GM18909 (cell line): ENCODE measurements at regions not wholly inside any gene's neighbourhood (a gene's known extent, or its start where the extent isn't known, plus 50 kb on each side); places are given as distances from the start of the nearest gene placed in this dataset.

Experiments used
- ATAC-seq: cut with Tn5 transposase; IDR thresholded peaks from one replicate; pipeline ENCODE4 v1.9.1; 2021; ENCODE audit warnings: mild to moderate bottlenecking; ENCODE audit not compliant: unreplicated experiment, poor library complexity

DNA sequence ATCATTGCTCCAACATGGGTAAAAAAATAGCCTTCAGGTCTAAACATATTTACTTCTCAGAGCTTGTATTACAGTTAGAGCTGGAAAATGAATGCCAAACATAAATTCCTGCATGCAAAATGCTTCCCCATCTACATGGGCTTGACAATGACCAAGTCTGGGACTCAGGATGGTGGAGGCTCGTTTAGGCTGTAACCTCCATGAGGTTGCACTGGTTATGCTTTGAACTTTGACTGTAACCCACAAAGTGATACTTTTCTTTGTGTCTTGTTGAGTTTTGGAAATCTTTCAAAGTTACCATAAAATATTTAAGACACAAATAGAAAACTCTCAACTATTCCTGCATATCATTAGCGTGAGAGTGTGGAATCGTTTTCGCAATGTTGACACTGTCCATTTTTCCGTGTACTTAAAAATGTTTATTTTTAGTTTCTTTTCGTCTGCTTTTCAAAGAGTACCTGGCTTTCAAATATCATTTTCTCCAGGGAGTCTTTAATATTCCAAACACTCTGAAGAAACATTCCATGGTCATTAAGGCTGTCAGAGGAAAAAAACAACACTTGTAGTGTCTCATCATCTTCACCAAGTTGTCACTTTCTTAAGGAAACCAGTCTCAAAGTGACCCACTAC, 487.8 kb downstream of the ENC1 start:
- ATAC-seq = no peak

- no peak for ATAC-seq
These were observed 488.4 kb downstream of the ENC1 start for GRCh38 chr5:74152136-74152535.

GRCh38 chr5:74149395-74149794, 491.1 kb downstream of the ENC1 start:
- ATAC-seq = no peak

DNA sequence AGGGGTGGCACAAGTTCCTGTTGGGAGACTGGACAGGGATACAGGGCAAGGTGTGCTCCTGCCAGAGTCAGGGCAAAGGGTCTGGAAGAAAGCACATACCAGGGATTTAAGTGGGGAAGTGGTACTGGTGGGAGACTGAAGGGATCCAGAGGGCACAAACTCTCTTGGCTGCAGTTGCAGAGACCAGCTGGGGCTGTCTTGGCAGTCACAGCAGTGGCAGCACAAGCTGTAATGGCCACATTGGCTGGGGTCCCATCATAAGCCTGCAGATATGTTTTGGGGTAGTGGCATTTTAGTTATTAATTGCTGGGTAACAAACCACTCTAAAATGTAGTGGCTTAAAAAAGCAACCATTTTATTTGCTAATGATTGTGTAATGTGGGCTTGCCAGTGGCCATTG, 492.2 kb downstream of the ENC1 start:
- ATAC-seq = no peak

- ATAC-seq = no peak
These were observed 493.7 kb downstream of the ENC1 start for GRCh38 chr5:74146796-74147195.

DNA sequence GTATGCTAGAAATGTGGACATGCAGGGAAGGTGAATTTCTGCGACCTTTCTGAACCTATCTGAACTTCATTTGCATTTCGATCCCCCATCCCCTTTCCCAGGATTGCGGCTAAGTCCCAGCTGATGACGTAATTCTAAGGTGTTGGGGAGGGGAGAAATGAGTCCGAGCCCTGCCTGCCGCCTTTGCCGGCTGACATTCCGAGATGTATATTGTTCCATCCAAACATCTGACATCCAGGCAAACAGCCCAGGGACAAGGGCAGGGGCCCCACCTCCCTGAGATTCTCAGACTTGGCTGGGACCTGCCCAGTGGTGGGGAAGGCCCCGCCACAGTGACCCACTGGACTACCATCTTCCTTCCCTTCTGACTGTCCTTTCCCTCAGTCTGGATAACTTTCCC, 494.6 kb downstream of the ENC1 start:
- ATAC-seq = no peak

GRCh38 chr5:74143721-74144330, 496.7 kb downstream of the ENC1 start:
- no peak for ATAC-seq

- ATAC-seq = no peak
These were observed 497.4 kb downstream of the ENC1 start for GRCh38 chr5:74143151-74143550.

- no peak for ATAC-seq
These were observed 499.5 kb downstream of the ENC1 start for GRCh38 chr5:74141053-74141452.

GRCh38 chr5:74140409-74140808, 500.1 kb downstream of the ENC1 start:
- no peak for ATAC-seq

DNA sequence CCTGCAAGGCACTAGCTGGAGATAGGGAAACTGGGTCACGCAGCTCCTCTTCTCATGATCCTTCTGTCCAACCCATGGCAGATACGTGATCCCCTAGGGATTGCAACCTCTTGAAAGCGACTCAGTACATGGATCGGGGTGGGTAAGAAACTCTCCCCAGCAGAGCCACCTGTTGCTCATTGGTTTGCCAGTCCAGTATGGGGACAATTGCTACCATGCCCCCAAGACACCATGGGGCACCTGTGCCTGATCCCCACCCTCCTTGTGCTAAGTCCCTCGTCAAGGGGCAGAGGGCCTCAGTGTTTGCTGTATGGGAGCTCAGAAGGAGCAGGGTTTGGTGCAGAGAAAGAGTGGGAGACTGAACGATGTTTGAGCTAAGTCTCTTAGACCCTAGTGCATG, 500.9 kb downstream of the ENC1 start:
- no peak for ATAC-seq

DNA sequence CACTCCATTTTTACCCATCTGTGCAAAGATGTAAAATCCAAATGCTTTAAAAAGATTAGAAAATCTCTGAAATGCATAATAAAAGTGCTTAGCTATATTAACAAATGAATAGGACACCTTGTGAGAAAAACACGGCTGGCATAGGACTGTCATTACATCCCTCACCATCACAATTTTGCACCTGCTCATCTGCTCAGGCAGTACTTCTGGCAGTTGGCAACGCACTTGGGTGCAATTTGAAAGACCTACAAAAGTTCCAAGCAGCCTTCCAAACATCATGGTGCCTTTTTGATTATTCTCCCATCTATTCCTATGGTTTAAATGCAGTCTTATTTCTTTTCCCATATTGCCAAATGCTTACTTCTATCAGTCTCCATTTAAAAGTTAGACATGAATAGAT, 501.8 kb downstream of the ENC1 start:
- no peak for ATAC-seq

DNA sequence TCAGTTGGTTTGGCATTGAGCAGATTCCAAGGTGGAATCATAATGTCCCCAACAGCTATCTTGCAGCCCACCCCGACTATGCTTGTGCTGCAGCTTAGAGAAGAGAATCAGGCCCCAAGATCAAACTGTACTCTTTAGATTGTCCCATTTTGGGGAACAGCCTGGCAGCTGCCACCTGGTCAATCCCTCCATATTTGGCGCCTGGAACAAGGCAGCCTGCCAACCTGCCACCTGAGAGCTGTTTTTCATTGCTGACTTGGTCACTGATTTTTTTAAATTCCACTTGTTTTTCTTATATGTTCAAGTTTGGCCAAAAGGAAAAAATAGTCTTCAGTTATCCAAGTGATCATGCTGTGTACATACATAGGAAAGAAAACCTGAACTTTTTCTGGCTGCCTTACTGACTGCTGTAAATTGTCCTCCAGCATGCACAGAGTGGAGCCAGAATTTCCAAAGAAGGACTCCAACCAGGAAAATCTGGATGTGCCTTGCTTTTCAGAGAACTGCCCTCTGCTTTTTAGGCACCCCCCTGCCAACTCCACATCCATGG, 504.2 kb downstream of the ENC1 start:
- ATAC-seq = no peak

GRCh38 chr5:74135033-74135432, 505.5 kb downstream of the ENC1 start:
- ATAC-seq = no peak

- ATAC-seq = no peak
These were observed 506.5 kb downstream of the ARHGEF28 start for GRCh38 chr5:74132485-74132884.

- ATAC-seq = no peak
These were observed 505.3 kb downstream of the ARHGEF28 start for GRCh38 chr5:74131250-74131649.

DNA sequence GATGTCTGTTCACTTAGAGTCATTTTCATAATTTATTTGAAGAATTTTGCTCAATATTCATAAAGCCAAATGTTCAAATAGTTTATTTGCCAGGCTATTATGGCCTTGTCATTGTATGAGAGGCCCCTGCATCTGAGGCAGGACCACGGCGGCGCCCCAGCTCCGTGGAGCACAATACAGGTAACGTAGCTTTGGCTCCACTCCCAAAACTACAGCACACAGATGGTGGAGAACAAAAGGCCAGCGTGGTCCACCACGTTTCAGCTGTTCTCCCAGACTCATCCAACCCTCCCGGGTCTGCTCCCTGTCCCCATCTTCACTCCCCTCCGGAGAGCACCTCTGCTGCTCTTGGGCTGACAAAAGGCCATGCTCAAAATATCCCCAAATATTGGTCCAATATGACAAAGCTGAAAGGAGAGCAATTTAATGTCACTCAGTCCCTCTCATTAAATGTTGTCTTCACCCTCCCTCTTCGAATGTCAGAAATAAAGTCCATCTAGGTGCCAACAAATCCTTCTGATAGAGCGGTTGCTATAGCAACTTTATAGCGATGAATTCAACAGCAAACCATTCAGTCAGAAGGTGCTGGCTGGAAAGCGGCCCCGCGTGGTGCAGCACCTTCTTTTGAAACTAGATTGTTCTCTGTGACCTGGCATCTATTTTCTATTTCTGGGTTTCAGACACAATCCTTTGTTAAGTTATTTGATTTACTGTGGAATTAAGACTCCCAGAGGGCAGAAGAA, 504.3 kb downstream of the ARHGEF28 start:
- no peak for ATAC-seq

- no peak for ATAC-seq
These were observed 501.7 kb downstream of the ARHGEF28 start for GRCh38 chr5:74127381-74128320.

DNA sequence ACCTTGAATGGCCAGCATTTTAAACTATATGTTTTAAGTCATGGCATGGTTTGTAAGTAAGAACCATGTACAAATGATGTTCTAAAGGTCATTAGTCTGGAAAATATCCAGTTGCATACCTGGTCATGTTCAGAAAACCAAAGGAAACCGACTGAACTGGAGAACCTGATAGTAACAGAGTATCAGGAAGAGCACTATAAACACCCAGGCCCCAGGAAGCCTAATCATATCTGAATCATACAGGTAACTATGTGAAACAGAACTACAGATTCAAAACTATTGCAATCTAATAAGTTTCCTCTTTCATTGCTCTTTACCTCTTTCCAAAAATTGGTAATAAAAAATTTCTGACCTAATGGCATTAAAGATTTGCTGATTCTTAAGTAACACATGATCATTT, 500.3 kb downstream of the ARHGEF28 start:
- no peak for ATAC-seq

DNA sequence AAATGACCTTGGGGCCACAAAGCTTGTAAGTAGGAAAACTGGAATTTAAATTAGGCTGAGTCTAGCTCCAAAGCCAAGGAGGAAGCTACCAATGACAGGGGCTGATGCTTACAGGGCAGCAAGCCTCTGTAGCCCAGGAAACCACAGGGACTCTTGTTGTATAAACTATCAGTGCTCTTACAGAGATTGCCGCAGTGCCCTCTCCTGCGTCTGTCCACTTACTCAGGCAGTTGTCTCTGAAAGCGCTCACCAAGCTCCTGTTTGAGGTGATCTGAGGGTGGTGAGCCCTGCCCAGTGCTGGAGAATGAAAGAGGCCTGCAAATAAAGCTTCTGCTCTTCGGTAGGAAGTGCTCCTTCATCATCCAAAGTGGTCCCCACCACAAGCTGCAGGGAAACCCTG, 498.8 kb downstream of the ARHGEF28 start:
- ATAC-seq = no peak
